Activated CD4-positive, alpha-beta T cell treated with anti-CD3 and anti-CD28 coated beads, Interleukin-2, amount 50 U/mL, for 16 hours (primary cell): ENCODE measurements at regions not wholly inside any gene's neighbourhood (a gene's known extent, or its start where the extent isn't known, plus 50 kb on each side); places are given as distances from the start of the nearest gene placed in this dataset.
"Not testable (repeated sequence)": the region's sequence is repeated elsewhere in the genome, so short reads cannot be mapped to it uniquely, and the experiment has no call there.

Experiments
- DNase-seq: peaks from one replicate; pipeline ENCODE4 v3.0.0-alpha.2; 2020

DNA sequence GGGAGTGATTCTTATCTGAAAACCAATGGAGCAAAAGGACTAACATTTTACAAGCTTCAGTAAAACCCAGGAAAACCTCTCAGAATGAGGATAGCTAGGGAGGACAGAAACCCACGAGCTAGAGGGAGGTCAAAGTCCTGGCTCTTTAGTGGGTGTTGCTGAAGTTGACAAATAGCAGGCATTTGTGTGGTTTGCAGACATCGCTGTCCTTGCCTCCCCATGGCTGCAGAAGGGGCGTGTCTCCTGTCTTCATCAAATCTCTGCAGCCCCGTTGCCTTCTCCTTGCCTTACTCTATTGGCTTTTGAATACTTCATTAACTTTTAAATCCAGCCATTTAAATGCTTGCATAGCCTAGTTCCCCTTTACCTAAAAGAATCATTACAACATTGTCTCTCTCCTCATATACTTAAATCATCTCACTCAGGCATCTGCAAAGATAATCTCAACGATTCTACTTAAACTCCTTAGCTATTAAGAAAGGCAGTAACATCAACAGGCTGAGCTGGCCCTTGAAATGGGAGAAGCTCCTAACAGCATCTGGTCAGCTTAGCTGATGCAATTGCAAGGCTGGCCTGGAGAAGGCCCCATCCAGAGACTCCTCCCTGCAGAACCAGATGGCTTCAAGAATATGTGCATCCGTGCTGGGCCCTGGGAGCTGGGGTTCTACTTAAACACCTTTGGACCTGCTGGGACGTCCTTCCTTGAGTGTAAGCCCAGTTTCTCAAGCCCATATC is 152.8 kb upstream of the TAS2R1 start:
- no peak for DNase-seq

GRCh38 chr5:9781890-9782289 is 151.7 kb upstream of the TAS2R1 start:
- DNase-seq = no peak

GRCh38 chr5:9781275-9781674 is 151.1 kb upstream of the TAS2R1 start:
- DNase-seq = no peak

DNA sequence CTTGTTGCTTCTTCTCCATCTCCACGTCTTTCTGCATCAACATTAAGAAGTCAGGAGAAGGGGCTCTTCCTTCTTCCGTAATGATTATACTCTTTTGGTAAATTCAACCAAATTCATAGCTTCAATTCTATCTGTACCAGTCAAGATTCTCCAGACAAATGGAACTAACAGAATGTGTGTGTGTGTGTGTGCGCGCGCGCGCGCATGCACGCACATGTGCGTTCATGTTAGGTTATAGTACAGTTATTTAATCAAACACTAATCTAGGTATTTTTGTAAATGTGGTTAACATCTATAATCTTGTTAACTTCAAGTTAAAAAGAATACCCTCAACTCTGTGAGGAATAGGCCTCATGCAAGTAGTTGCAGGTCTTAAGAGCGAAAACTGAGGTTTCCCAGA is 150.3 kb upstream of the TAS2R1 start:
- DNase-seq = no peak

GRCh38 chr5:9776525-9776924 is 146.4 kb upstream of the TAS2R1 start:
- DNase-seq = no peak

DNA sequence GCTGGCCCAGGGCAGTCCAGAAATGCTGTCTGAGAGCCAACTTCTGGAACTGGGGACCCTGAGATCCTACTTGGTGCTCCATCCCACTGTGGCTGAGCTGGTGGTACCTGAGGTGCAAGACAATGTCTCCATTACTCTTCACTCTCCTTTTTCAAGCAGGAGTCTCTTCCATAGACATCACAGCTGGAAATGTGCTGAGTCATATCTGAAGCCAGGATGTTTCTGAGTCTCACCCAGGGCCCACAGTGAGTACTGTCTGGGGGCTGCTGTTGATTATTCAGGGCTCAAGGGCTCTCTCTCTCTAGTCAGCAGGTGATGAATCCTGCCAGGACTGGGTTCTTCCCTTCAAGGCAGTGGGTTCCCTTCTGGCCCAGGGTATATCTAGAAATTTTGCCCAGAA is 145.2 kb upstream of the TAS2R1 start:
- DNase-seq = no peak

DNA sequence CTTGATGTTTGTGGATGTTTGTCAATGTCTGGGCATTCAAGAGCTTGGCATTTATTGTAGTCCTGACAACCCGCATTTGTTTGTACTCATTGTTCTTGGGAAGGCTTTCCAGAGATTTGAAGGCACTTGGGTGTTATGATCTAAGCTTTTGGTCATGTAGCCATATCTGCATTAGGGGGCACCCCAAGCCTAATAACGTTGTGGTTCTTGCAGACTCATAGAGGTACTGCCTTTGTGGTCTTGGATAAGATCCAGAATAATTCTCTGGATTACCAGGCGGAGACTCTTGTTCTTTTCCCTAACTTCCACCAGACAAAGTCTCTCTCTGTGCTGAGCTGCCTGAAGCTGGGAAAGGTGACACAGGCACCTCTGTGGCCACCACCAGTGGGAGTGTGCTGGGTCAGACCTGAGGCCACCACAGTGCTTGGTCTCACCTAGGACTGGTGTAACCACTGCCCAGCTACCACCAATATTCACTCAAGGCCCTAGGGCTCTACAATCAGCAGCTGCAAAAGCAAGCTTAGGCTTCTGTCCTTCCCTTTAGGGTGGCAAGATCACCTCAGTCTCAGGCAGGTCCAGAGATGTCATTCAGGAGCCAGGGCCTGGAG is 144.4 kb upstream of the TAS2R1 start:
- DNase-seq = no peak

DNA sequence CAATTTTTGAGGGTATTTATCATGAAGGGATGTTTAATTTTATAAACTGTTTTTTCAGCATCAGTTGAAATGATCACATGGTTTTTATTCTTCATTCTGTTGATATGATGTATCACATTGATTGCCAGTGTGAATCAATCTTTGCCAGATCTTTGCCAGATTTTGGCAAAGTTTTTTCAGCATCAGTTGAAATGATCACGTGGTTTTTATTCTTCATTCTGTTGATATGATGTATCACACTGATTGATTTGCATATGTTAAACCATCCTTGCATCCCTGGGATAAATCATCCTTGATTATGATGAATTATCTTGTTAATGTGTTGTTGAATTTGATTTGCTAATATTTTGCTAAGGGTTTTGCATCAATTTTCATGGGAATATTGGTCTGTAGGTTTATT is 140.9 kb upstream of the TAS2R1 start:
- DNase-seq = no peak

GRCh38 chr5:9766581-9766980 is 136.4 kb upstream of the TAS2R1 start:
- DNase-seq = no peak

- no peak for DNase-seq
These were observed 135.4 kb upstream of the TAS2R1 start for GRCh38 chr5:9765419-9766140.

- no peak for DNase-seq
These were observed 131.6 kb upstream of the TAS2R1 start for GRCh38 chr5:9761706-9762105.

DNA sequence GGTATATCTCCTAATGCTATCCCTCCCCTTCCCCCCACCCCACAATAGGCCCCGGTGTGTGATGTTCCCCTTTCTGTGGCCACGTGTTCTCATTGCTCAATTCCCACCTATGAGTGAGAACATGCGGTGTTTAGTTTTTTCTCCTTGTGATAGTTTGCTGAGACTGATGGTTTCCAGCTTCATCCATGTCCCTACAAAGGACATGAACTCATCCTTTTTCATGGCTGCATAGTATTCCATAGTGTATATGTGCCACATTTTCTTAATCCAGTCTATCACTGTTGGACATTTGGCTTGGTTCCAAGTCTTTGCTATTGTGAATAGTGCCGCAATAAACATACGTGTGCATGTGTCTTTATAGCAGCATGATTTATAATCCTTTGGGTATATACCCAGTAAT is 122.5 kb upstream of the TAS2R1 start:
- not testable (repeated sequence) for DNase-seq

DNA sequence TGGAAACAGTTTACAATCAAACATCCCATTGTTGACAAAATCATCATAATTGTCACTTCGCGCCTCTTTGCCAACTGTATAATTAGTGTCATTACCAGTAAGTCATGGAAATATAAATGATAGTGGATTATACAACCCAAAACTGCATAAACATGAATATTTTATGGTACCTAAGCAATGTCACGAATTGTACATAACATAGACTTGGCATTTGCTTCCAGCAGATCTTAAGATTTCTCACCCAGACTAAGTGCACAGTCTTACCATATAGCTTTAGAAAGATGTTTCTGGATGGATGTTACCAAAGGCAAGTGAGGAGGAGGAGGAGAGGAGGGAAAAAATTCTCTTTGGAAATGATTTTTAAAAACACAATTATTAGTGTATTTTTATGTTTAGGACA is 113.4 kb upstream of the TAS2R1 start:
- no peak for DNase-seq

DNA sequence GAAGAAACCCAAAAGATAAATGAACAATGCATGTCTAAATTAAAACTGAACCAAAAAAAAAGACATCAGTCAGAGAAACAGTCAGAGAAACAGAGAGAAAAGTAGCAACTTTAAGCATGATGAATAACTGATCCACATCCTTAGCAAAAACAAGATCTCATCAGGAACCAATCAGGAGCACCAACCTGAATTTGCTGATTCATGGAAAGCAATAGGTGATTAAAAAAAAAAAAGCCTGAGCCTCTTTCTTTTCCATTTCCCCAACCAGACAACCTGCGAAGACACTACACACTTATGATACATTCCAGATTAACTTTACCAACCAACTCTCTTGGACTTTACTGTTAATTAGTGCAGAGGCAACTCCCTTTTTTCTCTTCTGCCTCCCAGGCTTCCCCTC is 112.7 kb upstream of the TAS2R1 start:
- no peak for DNase-seq

DNA sequence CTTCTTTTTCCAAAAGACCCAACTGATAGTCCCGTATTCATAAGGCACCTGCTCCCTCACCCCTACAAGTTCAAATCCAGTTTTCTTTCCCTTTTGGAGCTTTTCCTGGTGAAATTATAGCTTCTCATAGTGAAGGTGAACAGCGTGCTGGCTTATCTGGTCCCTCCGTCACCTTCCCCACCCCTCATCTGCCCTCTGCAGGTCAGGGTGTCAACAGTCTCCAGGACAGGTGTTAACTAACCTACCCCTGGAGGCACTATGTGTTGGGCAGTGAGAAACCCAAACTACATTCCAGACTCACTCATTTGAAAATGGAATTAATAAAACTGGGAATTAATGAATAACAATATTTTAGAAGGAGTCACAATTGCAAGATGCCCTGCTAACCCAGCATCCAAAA is 109.0 kb upstream of the TAS2R1 start:
- DNase-seq = no peak

GRCh38 chr5:9737265-9737664 is 107.1 kb upstream of the TAS2R1 start:
- DNase-seq = no peak

GRCh38 chr5:9733486-9733885 is 103.3 kb upstream of the TAS2R1 start:
- DNase-seq = no peak

DNA sequence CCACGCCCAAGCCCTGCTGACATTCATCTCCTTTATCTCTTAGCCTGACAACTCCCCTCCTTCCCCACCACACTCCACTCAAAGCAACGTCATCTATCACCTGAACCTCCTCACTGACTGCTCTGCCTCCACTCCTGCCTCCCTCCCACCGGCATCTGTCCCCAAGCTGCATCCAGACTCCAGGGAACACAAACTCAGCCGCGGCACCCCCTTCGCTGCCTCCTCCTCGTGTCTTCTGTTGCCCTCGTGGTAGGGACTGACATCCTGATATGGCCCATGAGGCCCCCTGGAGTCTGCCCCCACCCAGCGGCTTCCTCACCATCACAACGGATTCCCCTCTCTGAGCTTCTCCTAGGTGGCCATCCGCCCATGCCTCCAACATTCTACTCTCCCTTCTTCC is 101.0 kb upstream of the TAS2R1 start:
- no peak for DNase-seq

DNA sequence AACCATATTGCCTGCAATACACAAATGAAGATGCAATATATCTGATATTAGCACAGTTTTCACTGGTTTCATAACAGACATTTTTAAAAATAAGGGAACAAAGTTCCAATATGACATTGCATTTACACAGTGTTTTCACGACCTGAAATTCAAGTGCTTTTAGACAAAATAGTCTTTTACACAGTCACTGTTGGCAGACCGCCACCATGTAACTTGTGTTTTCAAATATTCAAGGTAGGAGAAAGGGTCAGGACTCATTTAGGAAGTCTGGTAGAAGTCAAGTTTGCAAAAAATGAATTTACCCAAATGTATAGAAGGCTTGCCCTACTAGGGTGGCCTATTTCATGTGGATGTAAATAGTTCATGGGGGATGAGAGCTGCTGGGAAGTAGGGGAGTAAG is 98.1 kb upstream of the TAS2R1 start:
- DNase-seq = no peak

- no peak for DNase-seq
These were observed 96.8 kb upstream of the TAS2R1 start for GRCh38 chr5:9726931-9727330.

GRCh38 chr5:9725265-9725664 is 95.1 kb upstream of the TAS2R1 start:
- DNase-seq = not testable (repeated sequence)

DNA sequence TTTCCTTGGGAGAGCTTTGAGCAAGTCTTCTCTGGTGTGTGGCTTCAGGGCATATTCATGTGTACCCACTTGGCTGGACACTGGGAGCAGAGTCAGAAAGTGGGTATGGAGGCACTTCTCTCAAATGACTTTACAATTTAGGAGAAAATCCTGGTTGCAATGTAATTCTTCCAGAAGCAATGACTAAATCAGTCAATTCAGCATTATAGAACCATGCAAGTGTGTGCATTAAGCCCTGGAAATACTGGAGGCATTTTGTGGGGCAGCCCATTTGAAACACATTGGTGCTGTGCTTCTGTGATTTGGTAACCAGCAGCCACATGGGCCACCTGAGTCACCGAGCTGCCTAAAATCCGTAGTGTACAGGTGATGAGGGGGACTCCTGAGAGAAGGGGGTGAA is 94.6 kb upstream of the TAS2R1 start:
- no peak for DNase-seq

DNA sequence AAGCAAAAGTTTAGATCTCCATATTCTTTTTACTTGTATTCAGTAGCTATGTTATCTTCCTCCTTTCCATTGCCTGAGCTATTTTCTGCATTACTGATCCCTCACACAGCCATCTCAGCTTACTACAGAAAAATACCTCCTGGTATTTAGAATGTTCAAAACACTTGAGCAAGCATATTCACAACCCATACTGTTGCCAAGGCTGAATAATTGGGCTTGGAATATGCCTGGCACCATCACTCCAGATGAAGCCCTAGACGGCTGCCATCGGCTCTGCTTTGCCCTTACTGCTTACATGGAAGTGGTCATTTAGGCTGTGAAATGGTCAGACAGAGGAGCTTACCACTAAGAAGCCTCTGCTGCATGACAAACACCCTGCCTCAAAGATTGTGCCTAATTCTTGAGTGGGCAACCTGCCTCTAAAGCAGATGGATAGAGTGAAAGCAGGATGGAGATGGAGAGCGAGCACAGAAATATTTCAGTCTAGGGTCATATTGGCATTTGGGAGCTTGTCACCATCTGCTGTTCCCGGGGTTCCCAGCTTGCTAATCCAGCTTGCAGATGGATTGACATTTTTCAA is 92.5 kb upstream of the TAS2R1 start:
- no peak for DNase-seq

- no peak for DNase-seq
These were observed 91.0 kb upstream of the TAS2R1 start for GRCh38 chr5:9721161-9721560.
